Sciatic nerve (tissue), 2 donors: ENCODE measurements at regions not wholly inside any gene's neighbourhood (a gene's known extent, or its start where the extent isn't known, plus 50 kb on each side); places are given as distances from the start of the nearest gene placed in this dataset.

Experiments
- ATAC-seq: fragments of 200-7000 bp; cut with Tn5 transposase; one replicate; pipeline ENCODE4 v1.9.1; 2020; ENCODE audit warnings: mild to moderate bottlenecking, moderate library complexity
- DNase-seq: peaks from one replicate; pipeline ENCODE4 v3.0.0-alpha.2; 2020; ENCODE audit warnings: low spot score
- intact Hi-C: fragments of 100-400 bp; cut with DNase I; formaldehyde crosslinking; loops from one replicate; pipeline ENCODE4 v1.14.2; 2022
- donor health status: DM: no; HTN: no; CAD: no.
- donor health status: DM: no; HTN: no; CAD: no.

- intact Hi-C loops, result no loop called here
- ATAC-seq (no peak), DNase-seq (no peak)
Observed at GRCh38 chr2:11915650-11916049, 169.2 kb downstream of the LPIN1 start.

- ATAC-seq (no peak), DNase-seq (no peak)
- intact Hi-C loops, result no loop called here
Observed at GRCh38 chr2:11919953-11920352, 173.5 kb downstream of the LPIN1 start.

GRCh38 chr2:11920993-11921583 is 174.7 kb downstream of the LPIN1 start:
- ATAC-seq (no peak), DNase-seq (no peak)
- intact Hi-C loops, result no loop called here

GRCh38 chr2:11922294-11922693 is 175.9 kb downstream of the LPIN1 start:
- ATAC-seq, result no peak

GRCh38 chr2:11923935-11924334 is 177.5 kb downstream of the LPIN1 start:
- ATAC-seq, result no peak
- intact Hi-C loops, result no loop called here
- DNase-seq, result no peak

More at GRCh38 chr2:11922294-11922693, 175.9 kb downstream of the LPIN1 start:
- DNase-seq, result no peak
- intact Hi-C loops, result no loop called here

- ATAC-seq (no peak), DNase-seq (no peak)
- intact Hi-C loops, result no loop called here
Observed at GRCh38 chr2:11925295-11926066, 179.0 kb downstream of the LPIN1 start.

GRCh38 chr2:11930211-11930761 is 183.9 kb downstream of the LPIN1 start:
- peak; percentile 51 for ATAC-seq
- DNase-seq, result no peak
- intact Hi-C loops, result no loop called here

- ATAC-seq, result no peak
- intact Hi-C loops, result no loop called here
- DNase-seq, result no peak
Observed at GRCh38 chr2:11932048-11932512, 185.6 kb downstream of the LPIN1 start.

- no peak for DNase-seq
- no peak for ATAC-seq
- intact Hi-C loops, result no loop called here
Observed at GRCh38 chr2:11932962-11933361, 186.5 kb downstream of the LPIN1 start.

GRCh38 chr2:11933854-11934253 is 187.4 kb downstream of the LPIN1 start:
- ATAC-seq (no peak), DNase-seq (no peak)
- intact Hi-C loops, result no loop called here

GRCh38 chr2:11936761-11937160 is 190.3 kb downstream of the LPIN1 start:
- ATAC-seq (no peak), DNase-seq (no peak)
- intact Hi-C loops, result no loop called here

- intact Hi-C loops, result no loop called here
- peak; percentile 75 for ATAC-seq
- DNase-seq, result no peak
Observed at GRCh38 chr2:11938196-11938595, 191.8 kb downstream of the LPIN1 start.

GRCh38 chr2:11939523-11939922 is 193.1 kb downstream of the LPIN1 start:
- no peak for ATAC-seq
- DNase-seq, result no peak
- intact Hi-C loops, result no loop called here

- ATAC-seq (no peak), DNase-seq (no peak)
- intact Hi-C loops, result no loop called here
Observed at GRCh38 chr2:11940121-11940743, 193.8 kb downstream of the LPIN1 start.

- DNase-seq (no peak), ATAC-seq (no peak)
- intact Hi-C loops, result no loop called here
Observed at GRCh38 chr2:11940799-11941198, 194.4 kb downstream of the LPIN1 start.

GRCh38 chr2:11941201-11942177 is 195.1 kb downstream of the LPIN1 start:
- intact Hi-C loops, result no loop called here
- ATAC-seq (no peak), DNase-seq (no peak)

- intact Hi-C loops, result no loop called here
- ATAC-seq (no peak), DNase-seq (no peak)
Observed at GRCh38 chr2:11942178-11942569, 195.7 kb downstream of the LPIN1 start.

- DNase-seq (no peak), ATAC-seq (no peak)
- intact Hi-C loops, result no loop called here
Observed at GRCh38 chr2:11944311-11944710, 197.9 kb downstream of the LPIN1 start.
